Tibial nerve (tissue), 3 donors: ENCODE measurements at regions not wholly inside any gene's neighbourhood (a gene's known extent, or its start where the extent isn't known, plus 50 kb on each side); places are given as distances from the start of the nearest gene placed in this dataset.

Source experiments
- POLR2A ChIP-seq, 2 donors: fragments of 450-650 bp; IDR thresholded peaks; one replicate each; pipeline ENCODE4 v1.6.1; 2017; ENCODE audit warnings: antibody characterized with exemption in 2 of 2, mild to moderate bottlenecking in 2 of 2, moderate library complexity in 2 of 2
- TF ChIP-seq, protein P1 (sequence below), 5 experiments: fragments of 200-600 bp in 3 of 5; fragments of 450-650 bp in 2 of 5; sonication (generic) in 3 of 5; IDR thresholded peaks; one replicate each; pipeline ENCODE4 v1.5.1; 2016 to 2019; ENCODE audit warnings: antibody characterized with exemption in 5 of 5, mild to moderate bottlenecking in 3 of 5, moderate library complexity in 2 of 5

DNA sequence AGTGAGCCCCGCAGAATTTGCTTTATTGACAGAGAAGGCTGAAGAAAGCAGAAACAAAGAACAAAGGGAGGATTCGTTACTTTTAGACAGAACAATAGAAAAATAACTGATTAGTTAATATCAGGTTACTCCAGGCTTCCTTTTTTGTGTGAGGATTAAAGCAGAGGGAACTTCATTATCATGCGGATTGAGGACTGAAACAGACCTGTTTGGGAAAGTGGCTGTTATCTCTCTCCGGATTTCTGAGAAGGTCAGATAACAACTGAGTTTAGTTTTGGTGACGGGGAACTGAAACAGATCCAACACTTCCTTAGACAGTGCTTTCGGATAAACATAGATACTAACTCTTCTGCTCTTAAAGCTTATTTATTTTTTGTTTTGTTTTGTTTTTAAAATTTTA is 246.4 kb upstream of the ZNF507 start:
- TF ChIP-seq, protein P1, sequence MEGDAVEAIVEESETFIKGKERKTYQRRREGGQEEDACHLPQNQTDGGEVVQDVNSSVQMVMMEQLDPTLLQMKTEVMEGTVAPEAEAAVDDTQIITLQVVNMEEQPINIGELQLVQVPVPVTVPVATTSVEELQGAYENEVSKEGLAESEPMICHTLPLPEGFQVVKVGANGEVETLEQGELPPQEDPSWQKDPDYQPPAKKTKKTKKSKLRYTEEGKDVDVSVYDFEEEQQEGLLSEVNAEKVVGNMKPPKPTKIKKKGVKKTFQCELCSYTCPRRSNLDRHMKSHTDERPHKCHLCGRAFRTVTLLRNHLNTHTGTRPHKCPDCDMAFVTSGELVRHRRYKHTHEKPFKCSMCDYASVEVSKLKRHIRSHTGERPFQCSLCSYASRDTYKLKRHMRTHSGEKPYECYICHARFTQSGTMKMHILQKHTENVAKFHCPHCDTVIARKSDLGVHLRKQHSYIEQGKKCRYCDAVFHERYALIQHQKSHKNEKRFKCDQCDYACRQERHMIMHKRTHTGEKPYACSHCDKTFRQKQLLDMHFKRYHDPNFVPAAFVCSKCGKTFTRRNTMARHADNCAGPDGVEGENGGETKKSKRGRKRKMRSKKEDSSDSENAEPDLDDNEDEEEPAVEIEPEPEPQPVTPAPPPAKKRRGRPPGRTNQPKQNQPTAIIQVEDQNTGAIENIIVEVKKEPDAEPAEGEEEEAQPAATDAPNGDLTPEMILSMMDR (IDR thresholded peaks at IDR 0.05), result no peak
- no peak for TF ChIP-seq POLR2A (IDR thresholded peaks at IDR 0.05)
